NT2/D1 (cell line): ENCODE measurements at regions not wholly inside any gene's neighbourhood (a gene's known extent, or its start where the extent isn't known, plus 50 kb on each side); places are given as distances from the start of the nearest gene placed in this dataset.

Experiments
- SUZ12 ChIP-seq: IDR thresholded peaks from 2 replicates; pipeline ENCODE4 v1.6.1; 2011; ENCODE audit not compliant: insufficient read length, insufficient read depth; ENCODE audit errors: extremely low read depth
- YY1 ChIP-seq: IDR thresholded peaks from 2 replicates; pipeline ENCODE4 v1.6.1; 2011; ENCODE audit not compliant: insufficient read length, insufficient read depth
- ZNF274 ChIP-seq: IDR thresholded peaks from 2 replicates; pipeline ENCODE4 v1.6.1; 2011; ENCODE audit warnings: mild to moderate bottlenecking, low read depth, low read length

DNA sequence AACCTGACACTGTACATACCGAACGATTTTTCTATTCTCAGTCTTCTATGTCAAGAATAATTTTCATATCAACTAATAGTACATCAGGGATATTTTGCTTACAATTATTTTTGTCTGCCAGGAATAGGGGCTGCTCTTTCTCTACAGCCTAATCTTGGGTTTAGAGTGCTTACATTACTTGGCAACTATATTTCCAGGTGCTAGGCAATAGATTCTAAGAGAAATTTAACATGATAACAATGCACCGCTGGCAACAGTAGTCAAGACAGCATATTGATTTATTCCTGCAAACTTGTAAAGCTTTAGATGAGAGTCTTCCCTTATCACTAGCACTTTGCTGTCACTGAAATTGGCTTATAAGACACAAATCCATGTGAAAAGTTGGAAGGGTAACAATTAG, 935.9 kb downstream of the CDH11 start:
- TF ChIP-seq SUZ12: no peak
- no peak for TF ChIP-seq ZNF274
- no peak for TF ChIP-seq YY1
